ENCODE measurements at regions not wholly inside any gene's neighbourhood (a gene's known extent, or its start where the extent isn't known, plus 50 kb on each side); places are given as distances from the start of the nearest gene placed in this dataset.

GRCh38 chr3:59540241-59540640 is 490.4 kb upstream of the CFAP20DC start:
- DNase-seq = no peak

GRCh38 chr3:59538753-59539432 is 489.1 kb upstream of the CFAP20DC start:
- no peak for DNase-seq

GRCh38 chr3:59535791-59536221 is 486.0 kb upstream of the CFAP20DC start:
- no peak for DNase-seq

- no peak for DNase-seq
Observed at GRCh38 chr3:59531994-59532393, 482.2 kb upstream of the CFAP20DC start.

- DNase-seq = no peak
Observed at GRCh38 chr3:59531066-59531745, 481.4 kb upstream of the CFAP20DC start.

GRCh38 chr3:59528251-59528650 is 478.4 kb upstream of the CFAP20DC start:
- DNase-seq = no peak

- DNase-seq = no peak
Observed at GRCh38 chr3:59527493-59527892, 477.7 kb upstream of the CFAP20DC start.

GRCh38 chr3:59526999-59527398 is 477.2 kb upstream of the CFAP20DC start:
- DNase-seq = no peak

GRCh38 chr3:59522550-59522949 is 472.7 kb upstream of the CFAP20DC start:
- no peak for DNase-seq

GRCh38 chr3:59519094-59519493 is 469.3 kb upstream of the CFAP20DC start:
- DNase-seq = no peak

- no peak for DNase-seq
Observed at GRCh38 chr3:59518283-59519055, 468.6 kb upstream of the CFAP20DC start.

- DNase-seq = no peak
Observed at GRCh38 chr3:59517388-59517787, 467.6 kb upstream of the CFAP20DC start.

- no peak for DNase-seq
Observed at GRCh38 chr3:59515966-59516365, 466.1 kb upstream of the CFAP20DC start.

- DNase-seq = no peak
Observed at GRCh38 chr3:59514865-59515482, 465.1 kb upstream of the CFAP20DC start.

GRCh38 chr3:59513570-59513969 is 463.7 kb upstream of the CFAP20DC start:
- DNase-seq = no peak

- DNase-seq = no peak
Observed at GRCh38 chr3:59512066-59512465, 462.2 kb upstream of the CFAP20DC start.

GRCh38 chr3:59510576-59510975 is 460.8 kb upstream of the CFAP20DC start:
- no peak for DNase-seq

GRCh38 chr3:59508273-59508672 is 458.4 kb upstream of the CFAP20DC start:
- no peak for DNase-seq

GRCh38 chr3:59506191-59506590 is 456.4 kb upstream of the CFAP20DC start:
- no peak for DNase-seq

GRCh38 chr3:59503441-59503840 is 453.6 kb upstream of the CFAP20DC start:
- no peak for DNase-seq

GRCh38 chr3:59502806-59503205 is 453.0 kb upstream of the CFAP20DC start:
- DNase-seq = no peak

GRCh38 chr3:59499954-59500353 is 450.1 kb upstream of the CFAP20DC start:
- no peak for DNase-seq

- DNase-seq = no peak
Observed at GRCh38 chr3:59499000-59499399, 449.2 kb upstream of the CFAP20DC start.
